ENCODE measurements at regions not wholly inside any gene's neighbourhood (a gene's known extent, or its start where the extent isn't known, plus 50 kb on each side); places are given as distances from the start of the nearest gene placed in this dataset.
"Not testable (repeated sequence)": the region's sequence is repeated elsewhere in the genome, so short reads cannot be mapped to it uniquely, and the experiment has no call there.

- no peak overlapping the region for H3K4me3 ChIP-seq (ENCODE audit: low read length in 2 of 2)
These were observed 227.3 kb downstream of the NMUR2 start for GRCh38 chr5:152177626-152178349.

GRCh38 chr5:152171888-152172287, 233.2 kb downstream of the NMUR2 start:
- no peaks in the 10 kb centered on the region for H3K4me1 ChIP-seq (ENCODE audit: control insufficient read depth in 2 of 2, insufficient read depth in 2 of 2, low read length in 2 of 2)
- no peaks in the 10 kb centered on the region for H3K36me3 ChIP-seq (ENCODE audit: control insufficient read depth in 2 of 2, insufficient read depth in 2 of 2, low read length in 1 of 2)
- DNase-seq (ENCODE audit: low read depth in 6 of 9, low spot score in 9 of 9): no peak
- WGBS: 85% methylated on average over 1 of the region's 1 CpG
- H3K27me3 ChIP-seq (ENCODE audit: control insufficient read depth in 2 of 2, insufficient read depth in 1 of 2, low read length in 1 of 2): no peaks in the 10 kb centered on the region
- no peak overlapping the region for H3K27ac ChIP-seq (ENCODE audit: low read depth in 1 of 2, low read length in 1 of 2)
- no peak overlapping the region for H3K4me3 ChIP-seq (ENCODE audit: low read length in 2 of 2)
- no peaks in the 10 kb centered on the region for H3K9me3 ChIP-seq (ENCODE audit: control insufficient read depth in 2 of 2, insufficient read depth in 1 of 2, low read length in 1 of 2)

More at GRCh38 chr5:152177626-152178349, 227.3 kb downstream of the NMUR2 start:
- DNase-seq (ENCODE audit: low read depth in 6 of 9, low spot score in 9 of 9): no peak
- Histone ChIP-seq H3K9me3 (ENCODE audit: control insufficient read depth in 2 of 2, insufficient read depth in 1 of 2, low read length in 1 of 2) (no peaks in the 10 kb centered on the region), H3K4me1 (ENCODE audit: control insufficient read depth in 2 of 2, insufficient read depth in 2 of 2, low read length in 2 of 2) (no peaks in the 10 kb centered on the region), H3K36me3 (ENCODE audit: control insufficient read depth in 2 of 2, insufficient read depth in 2 of 2, low read length in 1 of 2) (no peaks in the 10 kb centered on the region), H3K27ac (ENCODE audit: low read depth in 1 of 2, low read length in 1 of 2) (no peak overlapping the region), H3K27me3 (ENCODE audit: control insufficient read depth in 2 of 2, insufficient read depth in 1 of 2, low read length in 1 of 2) (no peaks in the 10 kb centered on the region)
- 89% methylated on average over 6 of the region's 6 CpGs for WGBS

GRCh38 chr5:152170350-152170749, 234.7 kb downstream of the NMUR2 start:
- no peak for DNase-seq (ENCODE audit: low read depth in 6 of 9, low spot score in 9 of 9)
- WGBS: 43% methylated on average over 4 of the region's 4 CpGs

GRCh38 chr5:152164860-152165259, 240.2 kb upstream of the GLRA1 start:
- Histone ChIP-seq H3K9me3 (ENCODE audit: control insufficient read depth in 2 of 2, insufficient read depth in 1 of 2, low read length in 1 of 2) (no peaks in the 10 kb centered on the region), H3K27me3 (ENCODE audit: control insufficient read depth in 2 of 2, insufficient read depth in 1 of 2, low read length in 1 of 2) (no peaks in the 10 kb centered on the region), H3K27ac (ENCODE audit: low read depth in 1 of 2, low read length in 1 of 2) (no peak overlapping the region), H3K36me3 (ENCODE audit: control insufficient read depth in 2 of 2, insufficient read depth in 2 of 2, low read length in 1 of 2) (no peaks in the 10 kb centered on the region), H3K4me1 (ENCODE audit: control insufficient read depth in 2 of 2, insufficient read depth in 2 of 2, low read length in 2 of 2) (no peaks in the 10 kb centered on the region), H3K4me3 (ENCODE audit: low read length in 2 of 2) (no peak overlapping the region)
- WGBS: 83% methylated on average over 2 of the region's 2 CpGs
- DNase-seq (ENCODE audit: low read depth in 6 of 9, low spot score in 9 of 9): no peak

More at GRCh38 chr5:152170350-152170749, 234.7 kb downstream of the NMUR2 start:
- Histone ChIP-seq H3K4me1 (ENCODE audit: control insufficient read depth in 2 of 2, insufficient read depth in 2 of 2, low read length in 2 of 2) (no peaks in the 10 kb centered on the region), H3K36me3 (ENCODE audit: control insufficient read depth in 2 of 2, insufficient read depth in 2 of 2, low read length in 1 of 2) (no peaks in the 10 kb centered on the region), H3K27ac (ENCODE audit: low read depth in 1 of 2, low read length in 1 of 2) (no peak overlapping the region), H3K27me3 (ENCODE audit: control insufficient read depth in 2 of 2, insufficient read depth in 1 of 2, low read length in 1 of 2) (no peaks in the 10 kb centered on the region), H3K9me3 (ENCODE audit: control insufficient read depth in 2 of 2, insufficient read depth in 1 of 2, low read length in 1 of 2) (no peaks in the 10 kb centered on the region), H3K4me3 (ENCODE audit: low read length in 2 of 2) (no peak overlapping the region)

GRCh38 chr5:152159894-152160293, 235.2 kb upstream of the GLRA1 start:
- H3K36me3 ChIP-seq (ENCODE audit: control insufficient read depth in 2 of 2, insufficient read depth in 2 of 2, low read length in 1 of 2); H3K9me3 ChIP-seq (ENCODE audit: control insufficient read depth in 2 of 2, insufficient read depth in 1 of 2, low read length in 1 of 2); H3K4me1 ChIP-seq (ENCODE audit: control insufficient read depth in 2 of 2, insufficient read depth in 2 of 2, low read length in 2 of 2); H3K27me3 ChIP-seq (ENCODE audit: control insufficient read depth in 2 of 2, insufficient read depth in 1 of 2, low read length in 1 of 2); H3K4me3 ChIP-seq (ENCODE audit: low read length in 2 of 2); H3K27ac ChIP-seq (ENCODE audit: low read depth in 1 of 2, low read length in 1 of 2); DNase-seq (ENCODE audit: low read depth in 6 of 9, low spot score in 9 of 9): not testable (repeated sequence)
- WGBS: 65% methylated on average over 4 of the region's 4 CpGs

GRCh38 chr5:152154452-152154851, 229.8 kb upstream of the GLRA1 start:
- not testable (repeated sequence) for H3K27ac ChIP-seq (ENCODE audit: low read depth in 1 of 2, low read length in 1 of 2); H3K9me3 ChIP-seq (ENCODE audit: control insufficient read depth in 2 of 2, insufficient read depth in 1 of 2, low read length in 1 of 2); H3K27me3 ChIP-seq (ENCODE audit: control insufficient read depth in 2 of 2, insufficient read depth in 1 of 2, low read length in 1 of 2); H3K36me3 ChIP-seq (ENCODE audit: control insufficient read depth in 2 of 2, insufficient read depth in 2 of 2, low read length in 1 of 2); H3K4me3 ChIP-seq (ENCODE audit: low read length in 2 of 2); DNase-seq (ENCODE audit: low read depth in 6 of 9, low spot score in 9 of 9); H3K4me1 ChIP-seq (ENCODE audit: control insufficient read depth in 2 of 2, insufficient read depth in 2 of 2, low read length in 2 of 2)
- 95% methylated on average over 2 of the region's 2 CpGs for WGBS

- H3K9me3 ChIP-seq (ENCODE audit: control insufficient read depth in 2 of 2, insufficient read depth in 1 of 2, low read length in 1 of 2): no peaks in the 10 kb centered on the region
- DNase-seq (ENCODE audit: low read depth in 6 of 9, low spot score in 9 of 9): no peak
- no peaks in the 10 kb centered on the region for H3K4me1 ChIP-seq (ENCODE audit: control insufficient read depth in 2 of 2, insufficient read depth in 2 of 2, low read length in 2 of 2)
- H3K36me3 ChIP-seq (ENCODE audit: control insufficient read depth in 2 of 2, insufficient read depth in 2 of 2, low read length in 1 of 2): no peaks in the 10 kb centered on the region
- no peaks in the 10 kb centered on the region for H3K27me3 ChIP-seq (ENCODE audit: control insufficient read depth in 2 of 2, insufficient read depth in 1 of 2, low read length in 1 of 2)
- 81% methylated on average over 3 of the region's 3 CpGs for WGBS
- no peak overlapping the region for H3K27ac ChIP-seq (ENCODE audit: low read depth in 1 of 2, low read length in 1 of 2)
- H3K4me3 ChIP-seq (ENCODE audit: low read length in 2 of 2): no peak overlapping the region
These were observed 227.3 kb upstream of the GLRA1 start for GRCh38 chr5:152151940-152152339.

GRCh38 chr5:152151113-152151512, 226.5 kb upstream of the GLRA1 start:
- no peak overlapping the region for H3K27ac ChIP-seq (ENCODE audit: low read depth in 1 of 2, low read length in 1 of 2)
- H3K36me3 ChIP-seq (ENCODE audit: control insufficient read depth in 2 of 2, insufficient read depth in 2 of 2, low read length in 1 of 2): no peaks in the 10 kb centered on the region
- no peaks in the 10 kb centered on the region for H3K9me3 ChIP-seq (ENCODE audit: control insufficient read depth in 2 of 2, insufficient read depth in 1 of 2, low read length in 1 of 2)
- no peaks in the 10 kb centered on the region for H3K4me1 ChIP-seq (ENCODE audit: control insufficient read depth in 2 of 2, insufficient read depth in 2 of 2, low read length in 2 of 2)
- 86% methylated on average over 4 of the region's 4 CpGs for WGBS
- H3K27me3 ChIP-seq (ENCODE audit: control insufficient read depth in 2 of 2, insufficient read depth in 1 of 2, low read length in 1 of 2): no peaks in the 10 kb centered on the region
- DNase-seq (ENCODE audit: low read depth in 6 of 9, low spot score in 9 of 9): no peak
- H3K4me3 ChIP-seq (ENCODE audit: low read length in 2 of 2): no peak overlapping the region

GRCh38 chr5:152147286-152147685, 222.6 kb upstream of the GLRA1 start:
- Histone ChIP-seq H3K36me3 (ENCODE audit: control insufficient read depth in 2 of 2, insufficient read depth in 2 of 2, low read length in 1 of 2) (no peaks in the 10 kb centered on the region), H3K9me3 (ENCODE audit: control insufficient read depth in 2 of 2, insufficient read depth in 1 of 2, low read length in 1 of 2) (no peaks in the 10 kb centered on the region), H3K4me3 (ENCODE audit: low read length in 2 of 2) (no peak overlapping the region), H3K27ac (ENCODE audit: low read depth in 1 of 2, low read length in 1 of 2) (no peak overlapping the region), H3K27me3 (ENCODE audit: control insufficient read depth in 2 of 2, insufficient read depth in 1 of 2, low read length in 1 of 2) (no peaks in the 10 kb centered on the region), H3K4me1 (ENCODE audit: control insufficient read depth in 2 of 2, insufficient read depth in 2 of 2, low read length in 2 of 2) (no peaks in the 10 kb centered on the region)
- no peak for DNase-seq (ENCODE audit: low read depth in 6 of 9, low spot score in 9 of 9)
